Fibroblast of peridontal ligament (primary cell): ENCODE measurements at regions not wholly inside any gene's neighbourhood (a gene's known extent, or its start where the extent isn't known, plus 50 kb on each side); places are given as distances from the start of the nearest gene placed in this dataset.

ENCODE experiments used
- DNase-seq: peaks from one replicate; pipeline ENCODE4 v3.0.0-alpha.2; 2010; ENCODE audit errors: extremely low read depth

GRCh38 chrX:42619068-42619467 lies 158.9 kb downstream of the PPP1R2C start:
- DNase-seq = no peak

DNA sequence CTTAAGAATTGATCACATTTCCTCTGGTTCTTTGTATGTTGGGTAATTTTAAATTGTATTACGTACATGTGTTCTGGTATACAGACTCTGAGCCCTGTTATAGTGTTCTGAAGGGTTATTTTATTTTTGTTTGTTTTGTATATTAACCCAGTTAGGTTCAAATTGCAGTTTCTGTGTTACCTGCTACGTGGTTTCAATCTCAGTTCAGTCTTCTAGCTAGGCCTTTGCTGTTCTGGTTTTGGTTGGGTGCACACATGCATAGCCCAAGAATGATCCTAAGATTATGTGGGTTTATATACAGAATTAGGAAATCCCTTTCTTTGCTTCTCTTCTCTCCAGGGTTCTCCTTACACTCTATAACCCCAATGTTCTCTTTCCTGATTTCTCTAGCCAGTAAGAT lies 161.0 kb downstream of the PPP1R2C start:
- no peak for DNase-seq

- DNase-seq = no peak
These were observed 162.8 kb downstream of the PPP1R2C start for GRCh38 chrX:42615161-42615563.

DNA sequence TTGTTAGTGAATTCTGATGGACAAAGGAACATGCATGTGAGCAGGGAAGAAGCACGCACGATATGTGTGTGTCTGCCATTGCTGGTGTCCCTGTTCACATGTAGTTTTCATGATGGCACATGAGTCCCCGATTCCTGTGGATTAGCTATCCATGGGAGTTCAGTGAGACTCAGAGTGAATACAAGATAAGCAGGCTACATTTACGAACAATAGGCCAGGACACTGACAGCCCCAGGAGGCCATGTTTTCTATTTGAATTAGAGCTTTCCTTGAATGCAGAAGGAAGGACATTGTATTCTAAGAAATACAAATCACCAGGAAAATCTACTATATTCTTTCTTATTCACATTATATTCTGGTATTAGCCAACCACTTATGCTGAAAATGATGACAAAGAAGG lies 171.4 kb downstream of the PPP1R2C start:
- DNase-seq = no peak

DNA sequence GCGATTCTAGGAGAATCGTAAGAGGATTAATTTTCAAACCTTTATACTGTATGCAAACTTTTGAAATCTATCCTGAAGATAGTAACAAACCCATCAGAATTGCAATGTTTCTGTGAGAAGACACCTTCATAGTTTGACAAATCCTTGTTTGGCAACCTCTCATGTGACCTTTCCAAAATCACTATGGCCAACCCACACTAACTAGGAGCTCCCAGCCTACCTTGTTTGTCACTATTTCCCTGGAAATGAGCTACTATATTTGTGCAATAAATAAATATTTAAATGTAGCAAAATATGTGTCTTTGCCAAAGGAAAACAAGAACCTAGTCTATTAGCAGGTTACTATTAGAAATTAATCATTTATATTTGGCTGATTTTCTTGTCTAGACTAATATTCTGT lies 173.7 kb downstream of the PPP1R2C start:
- no peak for DNase-seq

DNA sequence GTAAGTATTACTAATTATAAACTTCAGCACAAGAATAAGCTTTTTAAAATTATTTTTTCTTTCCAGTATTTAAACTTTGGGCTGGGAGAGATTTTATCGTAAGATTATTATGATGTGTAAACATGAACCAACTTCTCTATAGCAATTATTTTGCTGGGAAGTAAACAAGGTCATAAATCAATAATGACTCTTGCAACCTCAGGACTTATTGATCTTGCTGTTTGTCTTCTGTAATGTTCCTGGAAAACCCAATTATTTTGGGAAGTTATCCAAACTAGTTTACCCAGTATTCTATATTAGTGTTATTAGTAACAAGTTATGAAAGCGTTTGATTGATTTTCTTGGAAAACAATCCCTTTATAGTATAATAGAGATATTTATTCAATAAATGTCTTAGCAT lies 174.9 kb downstream of the PPP1R2C start:
- DNase-seq = no peak

GRCh38 chrX:42602566-42602965 lies 175.4 kb downstream of the PPP1R2C start:
- no peak for DNase-seq

GRCh38 chrX:42602136-42602535 lies 175.8 kb downstream of the PPP1R2C start:
- no peak for DNase-seq

DNA sequence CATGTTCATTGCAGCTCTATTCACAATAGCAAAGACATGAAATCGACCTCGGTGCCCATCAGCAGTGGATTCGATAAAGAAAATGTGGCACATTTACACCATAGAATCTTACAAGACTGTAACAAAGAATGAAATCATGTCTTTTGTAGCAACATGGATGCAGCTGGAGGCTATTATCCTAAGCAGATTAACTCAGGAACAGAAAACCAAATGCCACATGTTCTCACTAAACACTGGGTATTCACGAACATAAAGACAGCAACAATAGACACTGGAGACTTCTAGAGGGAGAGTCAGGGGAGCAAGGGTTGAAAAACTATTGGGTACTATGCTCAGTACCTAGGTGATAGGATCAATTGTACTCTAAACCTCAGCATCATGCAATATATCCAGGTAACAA lies 180.5 kb downstream of the PPP1R2C start:
- no peak for DNase-seq

GRCh38 chrX:42585842-42586621 lies 191.9 kb downstream of the PPP1R2C start:
- no peak for DNase-seq

- no peak for DNase-seq
These were observed 200.0 kb downstream of the PPP1R2C start for GRCh38 chrX:42577936-42578470.

GRCh38 chrX:42567268-42567667 lies 210.7 kb downstream of the PPP1R2C start:
- no peak for DNase-seq

DNA sequence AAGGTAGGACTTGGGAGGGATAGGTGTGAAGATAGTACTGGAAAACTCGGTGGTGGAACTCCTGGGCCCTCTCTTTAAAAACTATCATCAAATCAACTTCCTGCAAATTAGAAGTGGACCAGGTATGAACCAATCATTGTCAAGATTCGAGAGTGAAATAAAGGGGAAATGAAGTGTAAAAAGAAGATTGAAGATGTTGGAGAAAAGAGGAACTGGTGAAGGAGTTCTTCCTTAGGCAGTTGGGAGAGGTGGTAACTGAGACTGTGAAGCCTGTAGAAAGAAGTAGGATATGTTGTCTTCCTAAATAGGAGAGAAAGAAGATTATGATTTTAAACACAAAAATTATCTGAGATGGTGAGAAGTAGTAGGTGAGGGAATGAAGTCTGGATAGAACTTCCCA lies 212.2 kb downstream of the PPP1R2C start:
- no peak for DNase-seq

DNA sequence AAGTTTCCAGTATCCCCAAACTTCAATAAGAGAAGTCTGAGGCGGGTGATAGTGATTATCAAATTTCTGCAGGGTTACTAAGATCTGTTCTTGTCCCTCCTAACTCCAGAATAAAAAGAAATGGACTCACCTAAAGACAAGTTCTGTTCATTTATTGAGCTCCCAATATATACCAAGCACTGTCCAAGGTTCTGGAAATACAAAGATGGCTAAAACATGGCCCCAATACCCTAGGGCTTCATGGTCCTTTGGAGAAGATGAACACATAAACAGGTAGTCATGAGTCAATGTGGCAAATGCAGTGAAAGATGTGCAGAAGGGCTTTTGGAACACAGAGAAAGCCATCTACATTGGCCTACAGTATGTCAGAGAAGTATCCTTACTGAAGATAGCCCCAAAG lies 231.2 kb downstream of the PPP1R2C start:
- DNase-seq = no peak

DNA sequence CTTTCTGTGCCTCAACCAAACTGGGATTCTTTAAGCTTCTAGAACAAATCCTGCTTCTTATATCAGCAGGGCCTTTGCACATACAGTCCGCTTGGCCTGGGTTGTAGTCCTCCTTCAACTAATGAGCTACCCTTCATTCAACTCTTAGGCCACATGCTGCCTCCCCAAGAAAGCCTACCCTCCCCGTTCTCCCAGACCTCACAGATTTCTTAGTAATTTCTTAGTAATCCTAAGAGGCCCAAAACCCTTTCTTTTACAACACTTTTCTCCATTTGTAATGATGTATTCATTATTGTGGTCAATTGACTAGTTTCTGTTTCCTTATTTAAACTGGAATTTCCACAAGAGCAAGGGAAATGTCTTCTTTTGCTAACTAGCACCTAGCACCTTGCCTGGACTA lies 233.1 kb downstream of the PPP1R2C start:
- no peak for DNase-seq

- no peak for DNase-seq
These were observed 236.4 kb downstream of the PPP1R2C start for GRCh38 chrX:42541554-42541953.

- DNase-seq = no peak
These were observed 237.8 kb downstream of the PPP1R2C start for GRCh38 chrX:42540146-42540545.

- DNase-seq = no peak
These were observed 239.6 kb downstream of the PPP1R2C start for GRCh38 chrX:42538405-42538804.

DNA sequence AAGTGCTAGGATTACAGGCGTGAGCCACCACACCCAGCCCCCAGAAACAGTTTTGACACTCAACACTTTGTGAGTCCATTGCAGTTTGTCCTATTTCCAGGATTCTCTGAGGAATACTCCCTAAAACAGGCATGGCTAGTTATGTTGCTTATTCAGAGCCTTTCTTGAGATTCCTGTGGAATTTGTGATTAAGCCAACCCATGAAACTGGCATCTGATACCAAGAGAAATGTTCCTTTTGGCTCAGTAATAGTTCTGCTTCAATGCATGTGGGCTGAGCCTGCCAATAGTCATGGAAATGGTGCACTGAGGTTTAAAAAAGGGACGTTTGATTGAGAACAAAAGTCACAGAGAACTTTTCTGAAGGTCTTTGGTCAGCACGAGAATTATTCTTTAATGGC lies 241.7 kb downstream of the PPP1R2C start:
- no peak for DNase-seq

GRCh38 chrX:42535233-42535632 lies 242.7 kb downstream of the PPP1R2C start:
- DNase-seq = no peak

GRCh38 chrX:42533761-42534160 lies 244.2 kb downstream of the PPP1R2C start:
- DNase-seq = no peak

DNA sequence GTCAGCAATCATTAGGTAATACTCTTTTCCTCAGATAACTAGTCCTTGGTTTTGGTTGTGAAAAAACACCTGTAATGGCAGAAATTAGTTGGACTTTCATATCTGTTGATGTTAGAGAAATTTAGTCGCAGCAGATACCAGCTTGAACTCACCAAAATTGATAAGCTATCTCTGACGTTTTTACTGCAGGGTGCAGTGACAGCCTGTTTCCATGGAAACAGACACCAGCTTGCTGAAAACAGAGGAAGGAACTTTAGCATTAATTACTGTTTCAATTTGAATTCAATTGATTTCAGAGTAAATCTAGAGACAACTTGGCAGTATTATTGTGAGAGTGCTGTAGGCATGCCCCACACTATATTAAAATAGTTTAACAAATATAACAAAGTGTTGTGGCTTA lies 246.5 kb downstream of the PPP1R2C start:
- no peak for DNase-seq

GRCh38 chrX:42530027-42530426 lies 247.9 kb downstream of the PPP1R2C start:
- no peak for DNase-seq

- no peak for DNase-seq
These were observed 253.6 kb downstream of the PPP1R2C start for GRCh38 chrX:42524379-42524778.
